ENCODE measurements at regions not wholly inside any gene's neighbourhood (a gene's known extent, or its start where the extent isn't known, plus 50 kb on each side); places are given as distances from the start of the nearest gene placed in this dataset.

DNA sequence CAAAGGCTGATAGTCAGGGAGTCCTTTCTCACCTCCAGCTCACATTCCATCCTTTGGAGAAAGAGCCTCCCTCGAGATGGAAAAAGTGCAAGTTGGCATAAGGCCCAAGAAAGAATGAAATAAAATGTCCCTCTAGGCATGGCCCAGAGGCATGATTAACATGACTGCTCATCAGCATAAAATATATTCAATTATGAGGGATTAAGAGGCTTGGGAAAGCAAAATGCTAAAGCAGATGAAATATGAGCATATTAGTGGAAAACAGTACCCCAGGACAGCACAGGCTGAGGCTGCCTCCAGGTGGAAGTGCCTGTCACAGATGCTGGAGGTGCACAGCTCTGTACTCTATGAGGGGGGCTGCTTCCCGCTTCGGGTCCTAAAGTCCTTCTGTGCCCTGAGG lies 347.8 kb upstream of the PLET1 start:
- TF ChIP-seq, protein P1, sequence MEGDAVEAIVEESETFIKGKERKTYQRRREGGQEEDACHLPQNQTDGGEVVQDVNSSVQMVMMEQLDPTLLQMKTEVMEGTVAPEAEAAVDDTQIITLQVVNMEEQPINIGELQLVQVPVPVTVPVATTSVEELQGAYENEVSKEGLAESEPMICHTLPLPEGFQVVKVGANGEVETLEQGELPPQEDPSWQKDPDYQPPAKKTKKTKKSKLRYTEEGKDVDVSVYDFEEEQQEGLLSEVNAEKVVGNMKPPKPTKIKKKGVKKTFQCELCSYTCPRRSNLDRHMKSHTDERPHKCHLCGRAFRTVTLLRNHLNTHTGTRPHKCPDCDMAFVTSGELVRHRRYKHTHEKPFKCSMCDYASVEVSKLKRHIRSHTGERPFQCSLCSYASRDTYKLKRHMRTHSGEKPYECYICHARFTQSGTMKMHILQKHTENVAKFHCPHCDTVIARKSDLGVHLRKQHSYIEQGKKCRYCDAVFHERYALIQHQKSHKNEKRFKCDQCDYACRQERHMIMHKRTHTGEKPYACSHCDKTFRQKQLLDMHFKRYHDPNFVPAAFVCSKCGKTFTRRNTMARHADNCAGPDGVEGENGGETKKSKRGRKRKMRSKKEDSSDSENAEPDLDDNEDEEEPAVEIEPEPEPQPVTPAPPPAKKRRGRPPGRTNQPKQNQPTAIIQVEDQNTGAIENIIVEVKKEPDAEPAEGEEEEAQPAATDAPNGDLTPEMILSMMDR (IDR thresholded peaks at IDR 0.05; ENCODE audit: low read depth, low read length, missing input control): no peak
- TF ChIP-seq YY1 (IDR thresholded peaks at IDR 0.05) (no peak), SP1 (IDR thresholded peaks at IDR 0.05) (no peak), EGR1 (IDR thresholded peaks at IDR 0.05; ENCODE audit: low read depth in 2 of 2) (no peak)
- TF ChIP-seq, protein P2, sequence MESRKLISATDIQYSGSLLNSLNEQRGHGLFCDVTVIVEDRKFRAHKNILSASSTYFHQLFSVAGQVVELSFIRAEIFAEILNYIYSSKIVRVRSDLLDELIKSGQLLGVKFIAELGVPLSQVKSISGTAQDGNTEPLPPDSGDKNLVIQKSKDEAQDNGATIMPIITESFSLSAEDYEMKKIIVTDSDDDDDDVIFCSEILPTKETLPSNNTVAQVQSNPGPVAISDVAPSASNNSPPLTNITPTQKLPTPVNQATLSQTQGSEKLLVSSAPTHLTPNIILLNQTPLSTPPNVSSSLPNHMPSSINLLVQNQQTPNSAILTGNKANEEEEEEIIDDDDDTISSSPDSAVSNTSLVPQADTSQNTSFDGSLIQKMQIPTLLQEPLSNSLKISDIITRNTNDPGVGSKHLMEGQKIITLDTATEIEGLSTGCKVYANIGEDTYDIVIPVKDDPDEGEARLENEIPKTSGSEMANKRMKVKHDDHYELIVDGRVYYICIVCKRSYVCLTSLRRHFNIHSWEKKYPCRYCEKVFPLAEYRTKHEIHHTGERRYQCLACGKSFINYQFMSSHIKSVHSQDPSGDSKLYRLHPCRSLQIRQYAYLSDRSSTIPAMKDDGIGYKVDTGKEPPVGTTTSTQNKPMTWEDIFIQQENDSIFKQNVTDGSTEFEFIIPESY (IDR thresholded peaks at IDR 0.05): no peak

Measured in liver (tissue), 3 donors.